NCI-H460 (cell line): ENCODE measurements at regions not wholly inside any gene's neighbourhood (a gene's known extent, or its start where the extent isn't known, plus 50 kb on each side); places are given as distances from the start of the nearest gene placed in this dataset.

ENCODE experiments used
- DNase-seq: peaks from one replicate; pipeline ENCODE4 v3.0.0-alpha.2; 2016; ENCODE audit warnings: low read depth; ENCODE audit errors: extremely low read depth

- no peak for DNase-seq
Measured at GRCh38 chr20:21002486-21002885, 103.7 kb downstream of the LINC00237 start.

- DNase-seq, result no peak
Measured at GRCh38 chr20:20993372-20993771, 112.8 kb downstream of the LINC00237 start.

GRCh38 chr20:20992686-20993360 lies 113.3 kb downstream of the LINC00237 start:
- no peak for DNase-seq

- no peak for DNase-seq
Measured at GRCh38 chr20:20992277-20992676, 113.9 kb downstream of the LINC00237 start.

GRCh38 chr20:20989081-20989480 lies 117.1 kb downstream of the LINC00237 start:
- no peak for DNase-seq

- no peak for DNase-seq
Measured at GRCh38 chr20:20979934-20980333, 126.2 kb downstream of the LINC00237 start.

GRCh38 chr20:20977786-20978185 lies 128.4 kb downstream of the LINC00237 start:
- DNase-seq, result no peak

- DNase-seq, result no peak
Measured at GRCh38 chr20:20972490-20972889, 133.7 kb downstream of the LINC00237 start.

GRCh38 chr20:20971810-20972209 lies 134.3 kb downstream of the LINC00237 start:
- no peak for DNase-seq

- DNase-seq, result no peak
Measured at GRCh38 chr20:20970841-20971240, 135.3 kb downstream of the LINC00237 start.

GRCh38 chr20:20969701-20970280 lies 136.4 kb downstream of the LINC00237 start:
- no peak for DNase-seq

- DNase-seq, result no peak
Measured at GRCh38 chr20:20967564-20968184, 138.5 kb downstream of the LINC00237 start.

GRCh38 chr20:20966171-20966570 lies 140.0 kb downstream of the LINC00237 start:
- no peak for DNase-seq

- no peak for DNase-seq
Measured at GRCh38 chr20:20959031-20959755, 147.0 kb downstream of the LINC00237 start.

GRCh38 chr20:20956513-20956931 lies 149.6 kb downstream of the LINC00237 start:
- no peak for DNase-seq

- no peak for DNase-seq
Measured at GRCh38 chr20:20955892-20956291, 150.3 kb downstream of the LINC00237 start.

GRCh38 chr20:20953738-20954618 lies 152.2 kb downstream of the LINC00237 start:
- no peak for DNase-seq

- no peak for DNase-seq
Measured at GRCh38 chr20:20950620-20951019, 155.5 kb downstream of the LINC00237 start.

GRCh38 chr20:20946122-20946759 lies 159.9 kb downstream of the LINC00237 start:
- DNase-seq, result no peak

GRCh38 chr20:20941468-20941889 lies 164.7 kb downstream of the LINC00237 start:
- DNase-seq, result no peak
